ENCODE measurements at regions not wholly inside any gene's neighbourhood (a gene's known extent, or its start where the extent isn't known, plus 50 kb on each side); places are given as distances from the start of the nearest gene placed in this dataset.

- no peaks in the 10 kb centered on the region for H3K4me1 ChIP-seq (ENCODE audit: control insufficient read depth, insufficient read depth, low read length)
- H3K4me3 ChIP-seq (ENCODE audit: insufficient read depth, low read depth, low read length) = no peak overlapping the region
- H3K27me3 ChIP-seq (ENCODE audit: control insufficient read depth, insufficient read depth, low read length, poor library complexity, severe bottlenecking) = no peaks in the 10 kb centered on the region
- H3K9me3 ChIP-seq (ENCODE audit: control insufficient read depth, low read length) = no peaks in the 10 kb centered on the region
- no peak overlapping the region for H3K27ac ChIP-seq (ENCODE audit: insufficient read depth, low read depth, low read length, poor library complexity, severe bottlenecking)
- no peaks in the 10 kb centered on the region for H3K36me3 ChIP-seq (ENCODE audit: control insufficient read depth, insufficient read depth, low read length)
- 92 to 97% methylated on average over 2 to 4 of the region's 4 CpGs for WGBS, 2 experiments
Observed at GRCh38 chr12:19932413-19932812, 435.9 kb upstream of the PDE3A start.

GRCh38 chr12:19933924-19934323 is 434.4 kb upstream of the PDE3A start:
- no peaks in the 10 kb centered on the region for H3K27me3 ChIP-seq (ENCODE audit: control insufficient read depth, insufficient read depth, low read length, poor library complexity, severe bottlenecking)
- no peak overlapping the region for H3K4me3 ChIP-seq (ENCODE audit: insufficient read depth, low read depth, low read length)
- 93 to 96% methylated on average over 2 to 3 of the region's 3 CpGs for WGBS, 2 experiments
- no peaks in the 10 kb centered on the region for H3K9me3 ChIP-seq (ENCODE audit: control insufficient read depth, low read length)
- H3K4me1 ChIP-seq (ENCODE audit: control insufficient read depth, insufficient read depth, low read length) = no peaks in the 10 kb centered on the region
- no peak overlapping the region for H3K27ac ChIP-seq (ENCODE audit: insufficient read depth, low read depth, low read length, poor library complexity, severe bottlenecking)
- no peaks in the 10 kb centered on the region for H3K36me3 ChIP-seq (ENCODE audit: control insufficient read depth, insufficient read depth, low read length)

- Histone ChIP-seq H3K27ac (ENCODE audit: insufficient read depth, low read depth, low read length, poor library complexity, severe bottlenecking) (no peak overlapping the region), H3K9me3 (ENCODE audit: control insufficient read depth, low read length) (no peaks in the 10 kb centered on the region), H3K4me1 (ENCODE audit: control insufficient read depth, insufficient read depth, low read length) (no peaks in the 10 kb centered on the region), H3K27me3 (ENCODE audit: control insufficient read depth, insufficient read depth, low read length, poor library complexity, severe bottlenecking) (no peaks in the 10 kb centered on the region), H3K36me3 (ENCODE audit: control insufficient read depth, insufficient read depth, low read length) (no peaks in the 10 kb centered on the region), H3K4me3 (ENCODE audit: insufficient read depth, low read depth, low read length) (no peak overlapping the region)
- WGBS, 2 experiments = 91 to 96% methylated on average over 6 of the region's 6 CpGs
Observed at GRCh38 chr12:19937161-19937560, 431.2 kb upstream of the PDE3A start.

GRCh38 chr12:19938031-19938430 is 430.3 kb upstream of the PDE3A start:
- H3K27ac ChIP-seq (ENCODE audit: insufficient read depth, low read depth, low read length, poor library complexity, severe bottlenecking) = no peak overlapping the region
- no peaks in the 10 kb centered on the region for H3K4me1 ChIP-seq (ENCODE audit: control insufficient read depth, insufficient read depth, low read length)
- H3K4me3 ChIP-seq (ENCODE audit: insufficient read depth, low read depth, low read length) = no peak overlapping the region
- H3K27me3 ChIP-seq (ENCODE audit: control insufficient read depth, insufficient read depth, low read length, poor library complexity, severe bottlenecking) = no peaks in the 10 kb centered on the region
- H3K9me3 ChIP-seq (ENCODE audit: control insufficient read depth, low read length) = no peaks in the 10 kb centered on the region
- 90 to 92% methylated on average over 2 of the region's 2 CpGs for WGBS, 2 experiments
- no peaks in the 10 kb centered on the region for H3K36me3 ChIP-seq (ENCODE audit: control insufficient read depth, insufficient read depth, low read length)

- Histone ChIP-seq H3K9me3 (ENCODE audit: control insufficient read depth, low read length) (no peaks in the 10 kb centered on the region), H3K4me3 (ENCODE audit: insufficient read depth, low read depth, low read length) (no peak overlapping the region), H3K36me3 (ENCODE audit: control insufficient read depth, insufficient read depth, low read length) (no peaks in the 10 kb centered on the region), H3K27ac (ENCODE audit: insufficient read depth, low read depth, low read length, poor library complexity, severe bottlenecking) (no peak overlapping the region), H3K27me3 (ENCODE audit: control insufficient read depth, insufficient read depth, low read length, poor library complexity, severe bottlenecking) (no peaks in the 10 kb centered on the region), H3K4me1 (ENCODE audit: control insufficient read depth, insufficient read depth, low read length) (no peaks in the 10 kb centered on the region)
- 100% methylated on average over 1 of the region's 1 CpG; no CpG with 5 or more reads in 1 of the 2 experiments for WGBS, 2 experiments
Observed at GRCh38 chr12:19938491-19938890, 429.8 kb upstream of the PDE3A start.

GRCh38 chr12:19940267-19940666 is 428.1 kb upstream of the PDE3A start:
- Histone ChIP-seq H3K4me1 (ENCODE audit: control insufficient read depth, insufficient read depth, low read length) (no peaks in the 10 kb centered on the region), H3K36me3 (ENCODE audit: control insufficient read depth, insufficient read depth, low read length) (no peaks in the 10 kb centered on the region), H3K9me3 (ENCODE audit: control insufficient read depth, low read length) (no peaks in the 10 kb centered on the region), H3K27ac (ENCODE audit: insufficient read depth, low read depth, low read length, poor library complexity, severe bottlenecking) (no peak overlapping the region), H3K4me3 (ENCODE audit: insufficient read depth, low read depth, low read length) (no peak overlapping the region), H3K27me3 (ENCODE audit: control insufficient read depth, insufficient read depth, low read length, poor library complexity, severe bottlenecking) (no peaks in the 10 kb centered on the region)
- 87 to 95% methylated on average over 3 to 4 of the region's 4 CpGs for WGBS, 2 experiments

GRCh38 chr12:19941096-19941495 is 427.2 kb upstream of the PDE3A start:
- Histone ChIP-seq H3K27me3 (ENCODE audit: control insufficient read depth, insufficient read depth, low read length, poor library complexity, severe bottlenecking) (no peaks in the 10 kb centered on the region), H3K4me1 (ENCODE audit: control insufficient read depth, insufficient read depth, low read length) (no peaks in the 10 kb centered on the region), H3K27ac (ENCODE audit: insufficient read depth, low read depth, low read length, poor library complexity, severe bottlenecking) (no peak overlapping the region), H3K36me3 (ENCODE audit: control insufficient read depth, insufficient read depth, low read length) (no peaks in the 10 kb centered on the region), H3K4me3 (ENCODE audit: insufficient read depth, low read depth, low read length) (no peak overlapping the region), H3K9me3 (ENCODE audit: control insufficient read depth, low read length) (no peaks in the 10 kb centered on the region)
- WGBS, 2 experiments = 96% methylated on average over 26 of the region's 26 CpGs

- Histone ChIP-seq H3K27me3 (ENCODE audit: control insufficient read depth, insufficient read depth, low read length, poor library complexity, severe bottlenecking) (no peaks in the 10 kb centered on the region), H3K4me1 (ENCODE audit: control insufficient read depth, insufficient read depth, low read length) (no peaks in the 10 kb centered on the region), H3K27ac (ENCODE audit: insufficient read depth, low read depth, low read length, poor library complexity, severe bottlenecking) (no peak overlapping the region), H3K4me3 (ENCODE audit: insufficient read depth, low read depth, low read length) (no peak overlapping the region), H3K9me3 (ENCODE audit: control insufficient read depth, low read length) (no peaks in the 10 kb centered on the region), H3K36me3 (ENCODE audit: control insufficient read depth, insufficient read depth, low read length) (no peaks in the 10 kb centered on the region)
- 91 to 94% methylated on average over 5 of the region's 5 CpGs for WGBS, 2 experiments
Observed at GRCh38 chr12:19945559-19946435, 422.5 kb upstream of the PDE3A start.

- H3K27ac ChIP-seq (ENCODE audit: insufficient read depth, low read depth, low read length, poor library complexity, severe bottlenecking) = no peak overlapping the region
- H3K36me3 ChIP-seq (ENCODE audit: control insufficient read depth, insufficient read depth, low read length) = no peaks in the 10 kb centered on the region
- H3K9me3 ChIP-seq (ENCODE audit: control insufficient read depth, low read length) = no peaks in the 10 kb centered on the region
- WGBS, 2 experiments = 94 to 97% methylated on average over 5 of the region's 5 CpGs
- no peak overlapping the region for H3K4me3 ChIP-seq (ENCODE audit: insufficient read depth, low read depth, low read length)
- H3K27me3 ChIP-seq (ENCODE audit: control insufficient read depth, insufficient read depth, low read length, poor library complexity, severe bottlenecking) = no peaks in the 10 kb centered on the region
- no peaks in the 10 kb centered on the region for H3K4me1 ChIP-seq (ENCODE audit: control insufficient read depth, insufficient read depth, low read length)
Observed at GRCh38 chr12:19946550-19946949, 421.8 kb upstream of the PDE3A start.

GRCh38 chr12:19947344-19947743 is 421.0 kb upstream of the PDE3A start:
- Histone ChIP-seq H3K9me3 (ENCODE audit: control insufficient read depth, low read length) (no peaks in the 10 kb centered on the region), H3K27me3 (ENCODE audit: control insufficient read depth, insufficient read depth, low read length, poor library complexity, severe bottlenecking) (no peaks in the 10 kb centered on the region), H3K4me3 (ENCODE audit: insufficient read depth, low read depth, low read length) (no peak overlapping the region), H3K36me3 (ENCODE audit: control insufficient read depth, insufficient read depth, low read length) (no peaks in the 10 kb centered on the region), H3K27ac (ENCODE audit: insufficient read depth, low read depth, low read length, poor library complexity, severe bottlenecking) (no peak overlapping the region), H3K4me1 (ENCODE audit: control insufficient read depth, insufficient read depth, low read length) (no peaks in the 10 kb centered on the region)
- 71 to 89% methylated on average over 2 to 3 of the region's 3 CpGs for WGBS, 2 experiments
